ENCODE measurements at regions not wholly inside any gene's neighbourhood (a gene's known extent, or its start where the extent isn't known, plus 50 kb on each side); places are given as distances from the start of the nearest gene placed in this dataset.
"Not testable (repeated sequence)": the region's sequence is repeated elsewhere in the genome, so short reads cannot be mapped to it uniquely, and the experiment has no call there.

DNA sequence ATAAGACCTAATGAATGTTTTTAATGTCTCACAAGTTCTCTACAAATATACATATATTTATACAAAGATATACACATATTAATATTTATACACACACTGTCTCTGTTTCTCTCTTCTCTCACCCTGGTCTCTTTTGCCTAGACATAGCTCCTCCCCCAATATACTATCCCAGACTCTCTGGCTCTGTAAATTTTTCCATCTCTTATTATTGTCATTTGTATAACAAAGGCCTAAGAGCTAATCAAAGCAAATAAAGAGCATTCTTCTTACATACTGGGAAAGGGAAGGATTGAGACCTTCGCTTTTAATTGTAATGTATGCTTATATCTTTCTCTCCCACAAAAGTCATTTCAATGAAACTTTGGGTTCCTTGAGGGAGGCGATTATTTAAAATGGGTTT, 318.1 kb downstream of the ADAMTS20 start:
- no peaks in the 10 kb centered on the region for H3K36me3 ChIP-seq (ENCODE audit: control insufficient read depth in 2 of 2, extremely low read depth in 1 of 2, insufficient read depth in 2 of 2, low read length in 2 of 2)
- no peak for FAIRE-seq
- H3K4me2 ChIP-seq (ENCODE audit: control insufficient read depth, extremely low read depth, insufficient read depth, low read depth, low read length) = no peak overlapping the region
- H3K27ac ChIP-seq (ENCODE audit: control insufficient read depth, insufficient read depth, low read length) = no peak overlapping the region
- H4K20me1 ChIP-seq (ENCODE audit: control insufficient read depth, extremely low read depth, insufficient read depth, low read length) = no peaks in the 10 kb centered on the region
- H3K9me3 ChIP-seq (ENCODE audit: control insufficient read depth, low read depth, low read length) = no peaks in the 10 kb centered on the region
- dilution Hi-C loops (cut with MboI; ENCODE audit: extremely low pct_ligation_motif_present, low sequenced_read_pairs) = no loop called here
- no peak overlapping the region for H3K9ac ChIP-seq (ENCODE audit: control insufficient read depth, extremely low read depth, insufficient read depth, low read length)
- no peaks in the 10 kb centered on the region for H3K27me3 ChIP-seq (ENCODE audit: control insufficient read depth, extremely low read depth, insufficient read depth, low read length)
- H2AFZ ChIP-seq (ENCODE audit: control insufficient read depth, low read length) = no peak overlapping the region
- TF ChIP-seq EZH2 (IDR thresholded peaks at IDR 0.05; ENCODE audit: low read length) = no peak
- no peaks in the 10 kb centered on the region for H3K79me2 ChIP-seq (ENCODE audit: control insufficient read depth, insufficient read depth, low read length)
- no peaks in the 10 kb centered on the region for H3K4me1 ChIP-seq (ENCODE audit: control insufficient read depth, extremely low read depth, insufficient read depth, low read length)
- no peak overlapping the region for H3K4me3 ChIP-seq (ENCODE audit: control insufficient read depth in 2 of 3, extremely low read depth in 1 of 3, insufficient read depth in 2 of 3, low read depth in 1 of 3, low read length in 3 of 3)
- no peak for DNase-seq (ENCODE audit: low read depth, low spot score)
- no peaks in the 10 kb centered on the region for H3K9me1 ChIP-seq (ENCODE audit: control insufficient read depth, extremely low read depth, insufficient read depth, low read length)

DNA sequence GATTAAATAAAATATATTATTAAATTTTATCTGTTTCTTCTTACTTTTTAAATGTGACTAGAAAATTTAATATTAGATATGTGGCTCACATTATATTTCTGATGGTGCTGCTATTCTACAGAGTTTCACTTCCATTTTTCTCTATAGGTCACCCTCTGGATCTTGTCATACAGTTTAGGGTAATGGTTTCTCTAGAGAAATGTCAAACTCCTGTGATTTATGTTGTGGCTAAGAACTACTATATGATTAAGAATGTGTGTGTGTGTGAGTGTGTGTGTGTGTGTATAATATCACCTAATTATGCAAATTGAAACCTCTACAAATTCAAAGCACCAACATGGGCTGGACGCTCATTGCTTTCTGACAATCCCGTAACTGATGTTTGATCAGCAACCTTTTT, 325.9 kb downstream of the ADAMTS20 start:
- no peaks in the 10 kb centered on the region for H4K20me1 ChIP-seq (ENCODE audit: control insufficient read depth, extremely low read depth, insufficient read depth, low read length)
- no peak overlapping the region for H3K27ac ChIP-seq (ENCODE audit: control insufficient read depth, insufficient read depth, low read length)
- no peaks in the 10 kb centered on the region for H3K9me3 ChIP-seq (ENCODE audit: control insufficient read depth, low read depth, low read length)
- H3K79me2 ChIP-seq (ENCODE audit: control insufficient read depth, insufficient read depth, low read length) = no peaks in the 10 kb centered on the region
- no peak overlapping the region for H3K9ac ChIP-seq (ENCODE audit: control insufficient read depth, extremely low read depth, insufficient read depth, low read length)
- no peaks in the 10 kb centered on the region for H3K36me3 ChIP-seq (ENCODE audit: control insufficient read depth in 2 of 2, extremely low read depth in 1 of 2, insufficient read depth in 2 of 2, low read length in 2 of 2)
- no peak for FAIRE-seq
- DNase-seq (ENCODE audit: low read depth, low spot score) = no peak
- no peak overlapping the region for H3K4me3 ChIP-seq (ENCODE audit: control insufficient read depth in 2 of 3, extremely low read depth in 1 of 3, insufficient read depth in 2 of 3, low read depth in 1 of 3, low read length in 3 of 3)
- dilution Hi-C loops (cut with MboI; ENCODE audit: extremely low pct_ligation_motif_present, low sequenced_read_pairs) = no loop called here
- H2AFZ ChIP-seq (ENCODE audit: control insufficient read depth, low read length) = no peak overlapping the region
- TF ChIP-seq, protein P1, sequence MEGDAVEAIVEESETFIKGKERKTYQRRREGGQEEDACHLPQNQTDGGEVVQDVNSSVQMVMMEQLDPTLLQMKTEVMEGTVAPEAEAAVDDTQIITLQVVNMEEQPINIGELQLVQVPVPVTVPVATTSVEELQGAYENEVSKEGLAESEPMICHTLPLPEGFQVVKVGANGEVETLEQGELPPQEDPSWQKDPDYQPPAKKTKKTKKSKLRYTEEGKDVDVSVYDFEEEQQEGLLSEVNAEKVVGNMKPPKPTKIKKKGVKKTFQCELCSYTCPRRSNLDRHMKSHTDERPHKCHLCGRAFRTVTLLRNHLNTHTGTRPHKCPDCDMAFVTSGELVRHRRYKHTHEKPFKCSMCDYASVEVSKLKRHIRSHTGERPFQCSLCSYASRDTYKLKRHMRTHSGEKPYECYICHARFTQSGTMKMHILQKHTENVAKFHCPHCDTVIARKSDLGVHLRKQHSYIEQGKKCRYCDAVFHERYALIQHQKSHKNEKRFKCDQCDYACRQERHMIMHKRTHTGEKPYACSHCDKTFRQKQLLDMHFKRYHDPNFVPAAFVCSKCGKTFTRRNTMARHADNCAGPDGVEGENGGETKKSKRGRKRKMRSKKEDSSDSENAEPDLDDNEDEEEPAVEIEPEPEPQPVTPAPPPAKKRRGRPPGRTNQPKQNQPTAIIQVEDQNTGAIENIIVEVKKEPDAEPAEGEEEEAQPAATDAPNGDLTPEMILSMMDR (optimal IDR thresholded peaks at IDR 0.05 in 1 of 3, IDR thresholded peaks at IDR 0.05 in 1 of 3, conservative IDR thresholded peaks at IDR 0.05 in 1 of 3; ENCODE audit: extremely low read depth in 1 of 3, insufficient read depth in 2 of 3, low read length in 3 of 3) = no peak
- no peak for TF ChIP-seq EZH2 (IDR thresholded peaks at IDR 0.05; ENCODE audit: low read length)
- H3K4me1 ChIP-seq (ENCODE audit: control insufficient read depth, extremely low read depth, insufficient read depth, low read length) = no peaks in the 10 kb centered on the region
- H3K4me2 ChIP-seq (ENCODE audit: control insufficient read depth, extremely low read depth, insufficient read depth, low read depth, low read length) = no peak overlapping the region
- no peaks in the 10 kb centered on the region for H3K27me3 ChIP-seq (ENCODE audit: control insufficient read depth, extremely low read depth, insufficient read depth, low read length)
- no peaks in the 10 kb centered on the region for H3K9me1 ChIP-seq (ENCODE audit: control insufficient read depth, extremely low read depth, insufficient read depth, low read length)

DNA sequence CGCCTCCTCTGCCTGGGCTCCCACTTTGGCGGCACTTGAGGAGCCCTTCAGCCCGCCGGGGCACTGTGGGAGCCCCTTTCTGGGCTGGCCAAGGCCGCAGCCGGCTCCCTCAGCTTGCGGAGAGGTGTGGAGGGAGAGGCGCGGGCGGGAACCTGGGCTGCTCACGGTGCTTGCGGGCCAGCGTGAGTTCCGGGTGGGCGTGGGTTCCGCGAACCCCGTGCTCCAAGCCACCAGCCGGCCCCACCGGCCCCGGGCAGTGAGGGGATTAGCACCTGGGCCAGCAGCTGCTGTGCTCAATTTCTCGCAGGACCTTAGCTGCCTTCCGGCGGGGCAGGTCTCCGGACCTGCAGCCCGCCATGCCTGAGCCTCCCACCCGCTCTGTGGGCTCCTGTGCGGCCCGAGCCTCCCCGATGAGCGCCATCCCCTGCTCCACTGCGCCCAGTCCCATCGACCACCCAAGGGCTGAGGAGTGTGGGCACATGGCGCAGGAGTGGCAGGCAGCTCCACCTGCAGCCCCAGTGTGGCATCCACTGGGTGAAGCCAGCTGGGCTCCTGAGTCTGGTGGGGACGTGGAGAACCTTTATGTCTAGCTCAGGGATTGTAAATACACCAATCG, 327.7 kb downstream of the ADAMTS20 start:
- H3K9me3 ChIP-seq (ENCODE audit: control insufficient read depth, low read depth, low read length); H2AFZ ChIP-seq (ENCODE audit: control insufficient read depth, low read length); FAIRE-seq; DNase-seq (ENCODE audit: low read depth, low spot score); H3K4me2 ChIP-seq (ENCODE audit: control insufficient read depth, extremely low read depth, insufficient read depth, low read depth, low read length); dilution Hi-C loops (cut with MboI; ENCODE audit: extremely low pct_ligation_motif_present, low sequenced_read_pairs); H3K9ac ChIP-seq (ENCODE audit: control insufficient read depth, extremely low read depth, insufficient read depth, low read length); H3K36me3 ChIP-seq (ENCODE audit: control insufficient read depth in 2 of 2, extremely low read depth in 1 of 2, insufficient read depth in 2 of 2, low read length in 2 of 2); H3K27me3 ChIP-seq (ENCODE audit: control insufficient read depth, extremely low read depth, insufficient read depth, low read length); H4K20me1 ChIP-seq (ENCODE audit: control insufficient read depth, extremely low read depth, insufficient read depth, low read length); H3K4me1 ChIP-seq (ENCODE audit: control insufficient read depth, extremely low read depth, insufficient read depth, low read length); H3K27ac ChIP-seq (ENCODE audit: control insufficient read depth, insufficient read depth, low read length); H3K79me2 ChIP-seq (ENCODE audit: control insufficient read depth, insufficient read depth, low read length); H3K9me1 ChIP-seq (ENCODE audit: control insufficient read depth, extremely low read depth, insufficient read depth, low read length); H3K4me3 ChIP-seq (ENCODE audit: control insufficient read depth in 2 of 3, extremely low read depth in 1 of 3, insufficient read depth in 2 of 3, low read depth in 1 of 3, low read length in 3 of 3): not testable (repeated sequence)

Data from keratinocyte (primary cell).